Caki2 (cell line): ENCODE measurements at regions not wholly inside any gene's neighbourhood (a gene's known extent, or its start where the extent isn't known, plus 50 kb on each side); places are given as distances from the start of the nearest gene placed in this dataset.
"Not testable (repeated sequence)": the region's sequence is repeated elsewhere in the genome, so short reads cannot be mapped to it uniquely, and the experiment has no call there.

Experiments
- DNase-seq: peaks from one replicate; pipeline ENCODE4 v3.0.0-alpha.2; 2015; ENCODE audit warnings: low read depth
- in situ Hi-C: cut with HindIII; loops from 2 replicates; pipeline ENCODE4 v1.10.0; 2016; ENCODE audit warnings: low sequenced_read_pairs, low pct_unique_long_range_greater_than_20kb, mixed read lengths

DNA sequence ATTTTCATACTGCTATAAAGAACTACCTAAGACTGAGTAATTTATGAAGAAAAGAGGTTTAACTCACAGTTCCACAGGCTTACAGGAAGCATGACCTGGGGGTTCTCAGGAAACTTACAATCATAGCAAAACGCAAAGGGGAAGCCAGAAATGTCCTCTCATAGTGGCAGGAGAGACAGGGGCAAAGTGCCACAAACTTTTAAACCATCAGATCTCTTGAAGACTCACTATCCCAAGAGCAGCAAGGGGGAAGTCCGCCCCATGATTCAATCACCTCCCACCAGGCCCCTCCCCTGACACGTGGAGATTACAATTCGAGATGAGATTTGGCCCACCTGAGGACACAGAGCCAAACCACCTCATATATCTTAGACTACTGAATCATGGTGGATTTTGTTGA is 198.7 kb downstream of the KCTD12 start:
- no peak for DNase-seq
- in situ Hi-C loops, result no loop called here

DNA sequence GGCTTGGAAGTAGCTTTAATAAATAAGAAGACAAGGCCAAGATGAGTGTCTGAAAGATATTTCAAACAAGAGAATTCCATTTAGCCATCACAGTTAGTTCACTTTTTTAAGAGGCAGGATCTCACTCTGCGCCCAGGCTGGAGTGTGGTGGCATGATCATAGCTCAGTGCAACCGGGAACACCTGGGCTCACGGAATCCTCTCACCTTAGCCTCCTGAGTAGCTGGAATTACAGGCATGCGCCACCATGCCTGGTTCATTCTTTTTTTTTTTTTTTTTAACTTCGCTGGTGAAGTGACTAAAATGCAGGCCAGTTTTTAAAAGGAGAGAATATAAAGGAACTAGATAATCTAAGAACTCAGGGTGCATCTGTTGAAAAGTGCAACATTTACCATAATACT is 200.3 kb downstream of the KCTD12 start:
- in situ Hi-C loops, result no loop called here
- no peak for DNase-seq

DNA sequence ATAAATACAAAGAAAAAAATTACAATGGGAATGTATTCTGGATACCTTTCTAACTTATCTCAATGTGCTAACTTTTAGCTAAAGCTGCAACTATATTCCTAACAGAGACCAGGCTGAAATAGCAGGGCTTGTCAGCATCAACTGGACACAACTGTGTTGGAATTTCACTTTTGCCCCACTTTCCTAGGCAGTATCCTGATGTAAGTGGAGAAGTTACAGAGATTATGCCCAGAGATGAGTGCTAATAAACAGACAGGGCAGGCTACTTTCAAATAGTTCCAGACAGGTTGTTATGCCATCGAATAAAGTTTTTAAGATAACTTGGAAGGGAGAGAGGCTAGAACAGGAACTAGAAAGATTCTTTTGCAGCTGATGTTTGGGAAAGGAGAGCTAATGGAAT is 201.9 kb downstream of the KCTD12 start:
- in situ Hi-C loops, result no loop called here
- no peak for DNase-seq

DNA sequence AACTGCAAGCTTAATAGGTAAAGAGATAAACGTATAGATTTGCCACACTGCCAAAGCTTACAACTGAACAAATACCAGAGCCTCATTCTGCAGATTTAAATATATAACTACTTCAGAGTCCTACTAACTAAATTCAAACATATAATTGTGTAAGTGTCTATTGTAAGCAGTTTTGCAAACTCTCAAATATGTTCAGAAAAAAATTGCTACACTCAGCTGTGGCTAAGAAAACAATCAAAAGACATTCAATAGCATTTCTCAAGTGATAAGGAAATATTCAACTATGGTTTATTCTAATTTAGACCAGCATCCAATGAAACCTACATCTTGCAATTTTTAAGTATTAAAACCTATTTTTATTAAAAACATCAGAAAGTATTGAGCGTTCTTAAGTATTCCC is 202.4 kb downstream of the KCTD12 start:
- DNase-seq, result no peak
- in situ Hi-C loops, result no loop called here

DNA sequence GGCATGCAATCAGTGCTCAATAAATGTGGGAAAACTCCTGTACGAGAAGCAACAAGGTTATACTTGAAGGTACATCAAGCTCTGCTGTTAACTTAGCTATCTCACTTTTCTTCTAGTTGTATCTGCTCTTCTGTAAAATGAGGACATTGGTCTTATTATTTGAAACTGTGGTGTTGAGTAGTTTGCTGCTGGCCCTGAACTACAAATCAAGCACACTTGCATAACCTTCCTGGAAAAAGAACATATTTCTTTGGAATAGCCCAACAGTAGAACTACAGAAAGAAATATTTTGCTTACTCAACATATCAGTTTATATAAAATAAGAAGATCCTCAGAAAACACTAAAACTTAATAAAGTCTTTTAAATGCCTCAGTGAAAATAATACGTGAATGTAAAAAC is 203.0 kb downstream of the KCTD12 start:
- no peak for DNase-seq
- in situ Hi-C loops, result no loop called here

DNA sequence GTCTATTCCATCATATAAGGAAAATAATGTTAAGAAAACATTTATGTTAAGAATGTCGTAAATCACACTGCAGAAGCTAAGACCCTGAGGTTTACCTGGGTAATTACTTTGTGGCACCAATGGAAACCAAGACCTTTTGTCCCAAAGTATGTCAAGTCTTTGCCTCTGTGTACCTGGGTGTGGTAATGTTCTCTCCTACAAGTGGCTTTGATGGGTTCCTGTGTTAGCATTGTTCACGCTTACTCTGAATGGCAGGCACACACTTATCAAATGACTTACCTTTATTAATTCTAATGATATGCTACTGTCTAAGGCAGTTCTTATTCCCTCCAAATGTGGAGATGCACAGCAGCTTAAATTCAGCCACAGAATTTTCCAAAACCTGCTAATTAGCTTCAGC is 206.1 kb downstream of the KCTD12 start:
- no peak for DNase-seq
- in situ Hi-C loops, result no loop called here

DNA sequence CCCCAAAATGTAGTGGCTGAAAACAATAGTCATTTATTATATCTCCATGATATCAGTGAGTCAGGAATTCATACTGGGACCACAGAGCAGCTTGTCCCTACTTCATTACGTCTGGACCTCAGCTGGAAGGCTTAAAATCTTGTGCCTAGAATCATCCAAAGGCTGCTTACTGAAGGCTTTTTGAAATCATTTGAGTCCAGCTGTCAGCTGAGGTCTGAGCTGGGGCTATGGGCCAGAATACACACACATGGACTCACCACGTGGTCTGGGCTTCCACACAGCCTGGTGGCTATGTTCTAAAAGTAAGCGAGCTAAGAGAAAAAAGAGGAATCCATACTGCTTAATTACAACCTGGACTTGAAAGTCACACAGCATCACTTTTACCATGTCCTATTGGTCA is 209.2 kb downstream of the KCTD12 start:
- in situ Hi-C loops, result no loop called here
- DNase-seq, result no peak

DNA sequence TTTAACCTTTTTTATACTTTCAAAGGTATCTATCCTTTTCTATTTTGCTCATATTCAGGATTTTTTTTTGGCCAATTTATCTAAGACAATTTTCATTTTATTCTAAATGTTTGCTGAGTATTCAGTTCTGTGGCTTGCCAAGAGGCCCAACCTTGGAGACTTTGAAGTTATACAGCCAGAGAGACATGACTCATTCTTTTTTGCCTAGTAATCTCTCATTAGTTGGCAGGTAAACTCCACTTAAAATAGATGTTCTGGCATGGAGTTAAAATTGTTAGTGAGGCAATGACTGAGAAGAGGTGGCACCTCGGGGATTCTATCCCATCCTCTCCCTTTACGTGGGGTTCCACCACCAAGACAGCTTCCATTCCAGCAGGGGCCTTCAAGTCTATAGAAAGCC is 213.8 kb downstream of the KCTD12 start:
- no peak for DNase-seq
- in situ Hi-C loops, result no loop called here

DNA sequence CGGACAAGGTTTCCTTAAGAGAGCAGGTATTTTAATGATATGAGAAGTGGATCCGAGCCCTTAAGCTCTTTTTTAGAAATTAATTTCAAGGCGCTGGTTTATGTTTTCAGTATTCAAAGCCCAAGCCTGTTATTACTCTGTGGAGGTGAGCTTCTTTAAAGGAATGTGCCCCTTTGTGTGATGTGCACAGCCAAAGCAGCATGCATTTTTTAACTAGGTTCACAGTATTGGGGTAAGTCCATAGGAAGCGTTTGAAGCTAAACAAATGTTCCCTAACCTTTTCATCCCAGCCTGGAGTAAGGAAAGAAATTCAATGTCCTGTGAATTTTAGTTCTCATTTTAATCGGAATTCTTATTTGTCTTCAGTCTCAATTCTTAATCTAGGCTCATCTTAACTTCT is 217.5 kb downstream of the KCTD12 start:
- in situ Hi-C loops, result no loop called here
- DNase-seq, result no peak

DNA sequence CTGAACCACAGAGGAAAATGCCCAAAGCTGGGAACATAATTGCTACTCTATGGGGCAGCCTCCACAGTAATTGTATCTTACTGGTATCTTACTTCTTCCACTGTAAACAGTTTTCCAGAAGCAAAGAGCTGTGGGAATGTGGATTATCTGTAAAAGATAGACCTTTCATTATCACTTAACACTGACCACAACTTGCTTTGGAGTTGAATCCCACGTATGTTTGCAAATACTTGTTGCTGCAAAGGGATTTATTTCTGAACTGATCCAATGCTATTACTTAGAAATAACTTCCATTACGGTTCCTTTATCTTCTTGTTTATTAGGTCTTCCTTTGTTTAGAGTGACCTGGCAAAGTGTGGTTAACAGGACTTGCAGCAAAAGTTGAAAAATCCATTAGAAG is 218.1 kb downstream of the KCTD12 start:
- in situ Hi-C loops, result no loop called here
- DNase-seq, result no peak

DNA sequence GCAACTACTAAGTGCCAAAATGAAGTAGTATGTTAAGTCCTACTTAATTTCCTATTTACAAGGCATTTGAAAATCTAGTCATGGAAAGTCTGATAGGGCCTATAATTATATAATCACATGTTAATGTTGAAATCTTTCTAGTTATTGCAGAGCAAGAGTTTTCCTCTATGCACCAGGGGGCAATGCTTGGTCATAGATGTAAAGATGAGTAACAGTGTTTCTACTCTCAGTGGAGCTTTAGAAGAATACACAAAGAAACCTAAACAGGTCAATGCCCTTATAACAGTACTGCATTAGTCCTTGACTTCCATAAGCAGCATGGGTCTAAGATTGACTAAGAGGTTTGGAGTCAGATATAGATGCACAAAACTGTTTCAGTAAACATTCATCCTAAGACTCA is 218.7 kb downstream of the KCTD12 start:
- no peak for DNase-seq
- in situ Hi-C loops, result no loop called here

DNA sequence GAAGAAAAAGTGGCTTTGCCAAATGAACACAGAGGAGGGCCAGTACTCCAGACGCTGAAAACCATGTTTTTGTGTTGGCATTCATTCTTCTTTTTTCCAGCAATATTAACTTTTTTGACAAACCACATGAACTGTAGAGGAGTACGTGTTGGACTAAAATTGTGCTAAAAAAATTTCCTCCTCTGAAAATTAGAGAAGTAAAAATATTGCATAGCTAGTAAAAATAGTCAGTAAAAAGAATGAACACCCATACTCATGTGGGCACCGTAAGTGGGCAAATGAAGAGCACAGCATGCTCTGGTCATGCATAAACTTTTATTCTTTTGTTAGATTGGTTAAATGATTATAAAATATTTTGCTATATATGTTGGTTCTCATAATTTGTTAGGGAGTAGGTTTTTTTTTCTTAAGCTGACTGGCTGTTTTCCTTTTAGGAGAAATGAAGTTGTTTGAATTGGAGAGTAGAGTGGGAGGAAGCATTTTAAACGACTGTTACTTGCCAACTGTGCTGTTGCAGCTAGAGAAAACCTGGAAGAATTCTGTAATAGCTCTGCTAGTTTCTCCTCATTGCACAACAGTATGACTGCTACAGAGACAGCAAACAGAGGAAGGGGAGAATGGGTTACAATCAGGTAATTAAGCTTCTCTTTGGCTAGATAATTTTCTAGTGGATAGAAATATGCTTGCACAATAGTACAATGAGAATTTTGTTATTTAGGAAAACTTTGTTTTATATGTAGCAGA is 222.4 kb downstream of the KCTD12 start:
- in situ Hi-C loops, result no loop called here
- DNase-seq, result no peak

DNA sequence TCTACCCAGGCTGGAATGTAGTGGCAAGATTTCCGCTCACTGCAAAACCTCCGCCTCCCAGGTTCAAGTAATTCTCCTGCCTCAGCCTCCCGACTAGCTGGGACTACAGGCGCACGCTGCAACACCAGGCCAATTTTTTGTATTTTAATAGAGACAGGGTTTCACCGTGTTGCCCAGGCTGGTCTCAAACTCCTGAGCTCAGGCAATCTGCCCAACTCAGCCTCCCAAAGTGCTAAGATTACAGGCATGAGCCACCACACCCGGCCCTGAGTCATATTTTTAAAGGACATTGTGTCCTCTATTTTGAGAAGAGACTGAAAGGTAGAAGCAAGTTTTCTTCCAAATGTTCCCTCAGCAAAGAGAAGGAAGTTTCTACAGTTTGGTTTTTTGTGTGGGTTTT is 227.1 kb downstream of the KCTD12 start:
- DNase-seq, in situ Hi-C loops: not testable (repeated sequence)

DNA sequence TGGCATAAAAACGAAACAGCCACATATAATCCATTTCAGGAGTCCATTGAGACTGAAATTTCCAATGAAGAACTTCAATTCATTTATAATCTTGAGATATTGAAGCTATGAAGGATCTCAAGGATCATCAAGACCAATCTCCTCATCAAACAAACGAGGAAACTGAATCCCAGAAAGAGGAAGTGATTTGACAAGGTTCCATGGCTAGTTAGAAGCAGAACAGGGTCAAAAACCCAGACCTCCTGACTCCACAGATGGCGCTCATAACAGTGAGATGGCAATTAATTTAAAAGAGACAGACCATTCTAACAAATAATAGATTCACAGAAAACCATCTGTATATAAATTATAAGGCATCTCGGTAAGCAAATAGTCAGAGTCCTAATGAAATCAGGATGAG is 229.7 kb downstream of the KCTD12 start:
- no peak for DNase-seq
- in situ Hi-C loops, result no loop called here

DNA sequence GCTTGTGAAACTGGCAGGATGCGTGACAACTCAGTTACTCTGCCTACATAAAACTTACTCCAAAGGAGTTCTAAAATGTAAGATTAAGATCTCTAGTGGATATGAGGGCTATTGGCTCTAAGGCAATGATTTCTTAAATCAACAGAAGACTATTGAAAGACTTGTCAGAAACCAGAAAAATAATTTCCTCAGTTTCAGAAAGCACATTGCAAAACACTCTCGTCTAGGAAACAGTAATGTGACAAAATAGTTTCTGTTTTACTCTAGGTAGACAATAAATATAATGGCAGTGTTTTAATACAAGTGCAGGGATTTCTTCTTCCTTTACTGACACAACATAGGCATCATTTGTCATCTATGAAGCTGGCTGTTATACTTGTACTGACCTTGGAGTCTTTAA is 230.1 kb downstream of the KCTD12 start:
- no peak for DNase-seq
- in situ Hi-C loops, result no loop called here

DNA sequence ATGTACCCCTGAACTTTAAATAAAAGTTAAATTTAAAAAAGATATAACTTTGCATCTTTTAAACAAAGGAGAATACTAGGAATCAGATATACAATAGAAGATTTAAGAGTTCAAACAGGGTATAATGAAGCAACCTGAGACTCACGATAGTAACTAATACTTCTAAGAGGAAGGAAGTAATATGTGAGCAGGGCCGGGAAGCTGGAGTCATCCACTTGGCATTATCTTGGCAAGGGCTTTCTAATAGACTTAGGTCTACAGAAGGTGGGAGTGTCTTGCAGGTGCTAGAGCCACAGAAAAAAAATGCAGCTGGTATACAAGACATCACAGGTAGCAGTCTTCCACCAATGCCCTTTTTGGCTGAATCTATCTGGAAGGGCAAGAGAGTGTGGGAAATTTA is 231.9 kb downstream of the KCTD12 start:
- in situ Hi-C loops, result no loop called here
- no peak for DNase-seq

DNA sequence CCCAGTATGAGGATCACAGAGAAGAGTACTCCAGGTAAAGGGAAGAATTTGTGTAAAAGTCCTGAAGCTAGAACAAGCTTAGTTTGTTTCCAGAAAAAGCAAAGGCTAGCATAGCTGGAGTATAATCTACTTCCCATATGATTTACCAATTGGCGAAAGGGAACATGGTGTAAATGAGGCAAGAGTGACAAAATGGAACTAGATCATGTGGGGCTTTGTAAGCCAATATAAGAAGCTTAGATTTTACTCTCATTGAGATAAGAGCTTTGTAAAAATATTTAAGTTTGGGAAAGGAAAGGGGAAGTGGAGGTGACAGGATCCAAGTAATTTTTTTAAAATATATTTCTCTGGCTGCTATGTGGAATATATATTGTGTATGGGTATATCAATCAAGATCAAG is 234.9 kb downstream of the KCTD12 start:
- in situ Hi-C loops, result no loop called here

DNA sequence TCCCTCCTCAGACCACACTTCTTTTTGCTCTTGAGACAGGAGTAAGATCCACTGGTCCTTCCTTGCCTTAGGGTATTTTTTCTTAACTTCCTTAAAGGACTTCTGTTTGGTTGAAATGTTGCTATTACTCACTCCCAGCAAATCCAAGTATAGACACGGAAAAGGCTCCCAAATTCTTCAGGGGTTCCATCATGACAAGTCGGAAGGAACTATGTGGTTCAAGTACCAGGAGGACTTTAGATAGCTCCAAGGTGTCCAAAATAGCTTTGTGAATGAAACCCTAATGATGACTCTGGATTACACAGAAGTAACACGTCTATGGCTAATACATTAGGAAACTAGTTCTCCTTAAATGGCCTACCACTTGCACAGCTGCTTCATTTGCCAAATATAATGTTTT is 238.7 kb downstream of the KCTD12 start:
- in situ Hi-C loops, result no loop called here

More for the DNA sequence above, 234.9 kb downstream of the KCTD12 start:
- no peak for DNase-seq

DNA sequence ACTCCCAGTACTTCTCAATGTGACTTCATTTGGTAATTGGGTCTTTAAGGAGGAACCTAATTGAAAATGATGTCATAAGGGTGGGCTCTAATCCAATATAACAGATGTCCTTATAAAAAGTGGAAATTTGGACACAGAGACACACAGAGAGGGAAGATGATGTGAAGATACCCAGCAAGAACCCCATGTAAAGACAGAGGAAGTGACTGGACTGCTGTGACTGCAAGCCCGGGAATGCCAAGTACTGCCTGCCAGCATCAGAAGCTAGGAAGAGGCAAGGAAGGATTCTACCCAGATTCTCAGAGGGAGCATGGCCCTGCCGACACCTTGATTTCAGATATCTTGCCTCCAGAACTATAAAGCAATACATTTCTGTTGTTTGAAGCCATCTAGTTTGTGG is 239.3 kb downstream of the KCTD12 start:
- in situ Hi-C loops, result no loop called here
- DNase-seq, result no peak

More for the DNA sequence above, 238.7 kb downstream of the KCTD12 start:
- DNase-seq, result no peak

DNA sequence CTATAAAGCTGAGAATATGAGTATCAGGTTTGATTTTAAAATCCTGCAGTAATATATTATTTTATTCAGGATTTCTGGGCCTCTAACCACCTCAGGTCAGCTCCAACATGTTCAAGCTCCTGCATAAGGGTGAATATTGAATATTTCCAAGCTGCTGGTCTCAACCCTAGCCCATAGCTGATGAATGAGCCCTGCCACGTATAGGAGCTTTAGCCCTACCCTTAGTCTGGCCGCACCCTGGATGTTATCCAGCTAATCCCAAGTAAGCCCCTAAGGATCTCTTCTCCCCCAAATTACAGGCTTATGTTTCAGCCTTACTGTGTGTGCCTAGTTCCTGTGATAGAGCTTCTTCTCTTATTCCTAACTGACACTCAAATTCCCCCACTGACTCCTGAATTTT is 240.6 kb downstream of the KCTD12 start:
- no peak for DNase-seq
- in situ Hi-C loops, result no loop called here

DNA sequence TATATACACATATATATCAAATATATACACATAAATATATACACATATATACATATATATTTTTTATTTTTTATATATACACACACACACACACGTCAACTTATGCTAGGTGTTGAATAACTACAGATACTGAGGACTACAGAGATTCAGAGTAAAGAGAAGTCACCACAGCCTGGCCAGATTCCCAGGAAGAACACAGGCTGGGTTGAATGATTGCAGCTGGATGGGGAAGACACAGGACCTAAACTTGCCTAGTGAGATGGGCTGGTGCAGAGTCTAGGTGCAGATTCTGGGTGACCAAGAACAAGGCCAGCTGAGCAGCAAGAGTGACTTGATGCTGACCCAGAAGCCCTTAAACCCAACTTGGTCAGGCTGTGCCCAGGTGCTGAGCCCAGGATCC is 241.3 kb downstream of the KCTD12 start:
- in situ Hi-C loops, result no loop called here
- no peak for DNase-seq
